ENCODE measurements at regions not wholly inside any gene's neighbourhood (a gene's known extent, or its start where the extent isn't known, plus 50 kb on each side); places are given as distances from the start of the nearest gene placed in this dataset.

GRCh38 chr4:11111370-11111769 lies 317.3 kb downstream of the HS3ST1 start:
- TF ChIP-seq CTCF (IDR thresholded peaks at IDR 0.05; ENCODE audit: low read depth, low read length, missing input control) (no peak), MAX (IDR thresholded peaks at IDR 0.05) (no peak), JUND (IDR thresholded peaks at IDR 0.05) (no peak), ATF3 (IDR thresholded peaks at IDR 0.05) (no peak)

Data from liver (tissue), 3 donors.